ENCODE measurements at regions not wholly inside any gene's neighbourhood (a gene's known extent, or its start where the extent isn't known, plus 50 kb on each side); places are given as distances from the start of the nearest gene placed in this dataset.
A peak's percentile ranks its signal among the peaks of the same experiment; 100 is the strongest.
"Not testable (repeated sequence)": the region's sequence is repeated elsewhere in the genome, so short reads cannot be mapped to it uniquely, and the experiment has no call there.

- DNase-seq = peak; percentile 14
Observed at GRCh38 chr3:23710555-23710954, 95.2 kb upstream of the UBE2E1 start.

GRCh38 chr3:23711916-23712494 lies 93.8 kb upstream of the UBE2E1 start:
- no peak for DNase-seq

- peak; percentile 33 for DNase-seq
Observed at GRCh38 chr3:23712656-23713559, 92.8 kb upstream of the UBE2E1 start.

- no peak for DNase-seq
Observed at GRCh38 chr3:23713641-23714040, 92.1 kb upstream of the UBE2E1 start.

- no peak for DNase-seq
Observed at GRCh38 chr3:23720059-23720458, 85.7 kb upstream of the UBE2E1 start.

- no peak for DNase-seq
Observed at GRCh38 chr3:23720885-23721284, 84.9 kb upstream of the UBE2E1 start.

GRCh38 chr3:23723141-23723540 lies 82.6 kb upstream of the UBE2E1 start:
- DNase-seq = no peak

- DNase-seq = no peak
Observed at GRCh38 chr3:23723930-23724329, 81.8 kb upstream of the UBE2E1 start.

GRCh38 chr3:23726811-23727548 lies 78.8 kb upstream of the UBE2E1 start:
- no peak for DNase-seq

GRCh38 chr3:23728601-23729117 lies 77.1 kb upstream of the UBE2E1 start:
- no peak for DNase-seq

GRCh38 chr3:23729362-23729761 lies 76.4 kb upstream of the UBE2E1 start:
- not testable (repeated sequence) for DNase-seq

GRCh38 chr3:23734481-23734880 lies 71.3 kb upstream of the UBE2E1 start:
- DNase-seq = no peak

GRCh38 chr3:23735062-23735461 lies 70.7 kb upstream of the UBE2E1 start:
- no peak for DNase-seq

- DNase-seq = no peak
Observed at GRCh38 chr3:23735535-23736326, 70.0 kb upstream of the UBE2E1 start.

GRCh38 chr3:23738944-23739343 lies 66.8 kb upstream of the UBE2E1 start:
- DNase-seq = no peak

- DNase-seq = peak; percentile 13
Observed at GRCh38 chr3:23739536-23739935, 66.2 kb upstream of the UBE2E1 start.

GRCh38 chr3:23740517-23740965 lies 65.2 kb upstream of the UBE2E1 start:
- DNase-seq = peak; percentile 52

GRCh38 chr3:23741036-23741706 lies 64.6 kb upstream of the UBE2E1 start:
- peak; percentile 4 for DNase-seq

- peak; percentile 50 for DNase-seq
Observed at GRCh38 chr3:23743141-23743784, 62.5 kb upstream of the UBE2E1 start.

- no peak for DNase-seq
Observed at GRCh38 chr3:23746441-23746840, 59.3 kb upstream of the UBE2E1 start.

- no peak for DNase-seq
Observed at GRCh38 chr3:23747841-23748240, 57.9 kb upstream of the UBE2E1 start.

All from DMS53 (cell line).